Activated naive CD4-positive, alpha-beta T cell treated with anti-CD3 and anti-CD28 coated beads, Interleukin-2, amount 50 U/mL, for 72 hours (primary cell): ENCODE measurements at regions not wholly inside any gene's neighbourhood (a gene's known extent, or its start where the extent isn't known, plus 50 kb on each side); places are given as distances from the start of the nearest gene placed in this dataset.
A peak's percentile ranks its signal among the peaks of the same experiment; 100 is the strongest.

ENCODE experiments used
- ATAC-seq, 2 donors: fragments of 150-1000 bp; cut with Tn5 transposase; 2 replicates each; pipeline ENCODE4 v1.10.0; 2021; ENCODE audit warnings: mild to moderate bottlenecking in 2 of 2, moderate library complexity in 2 of 2
- DNase-seq, 2 donors: peaks; one replicate each; pipeline ENCODE4 v3.0.0; 2021 to 2022; ENCODE audit warnings: low spot score in 2 of 2
- H3K27ac Mint-ChIP-seq, 2 donors: one replicate each; pipeline ENCODE4 v1.8.0; 2022; ENCODE audit warnings: mild to moderate bottlenecking in 2 of 2, mixed read lengths in 2 of 2
- H3K36me3 Mint-ChIP-seq, 2 donors: one replicate each; pipeline ENCODE4 v1.8.0; 2022; ENCODE audit warnings: mixed read lengths in 2 of 2
- H3K9me3 Mint-ChIP-seq, 2 donors: one replicate each; pipeline ENCODE4 v1.8.0; 2022; ENCODE audit warnings: mixed read lengths in 2 of 2

DNA sequence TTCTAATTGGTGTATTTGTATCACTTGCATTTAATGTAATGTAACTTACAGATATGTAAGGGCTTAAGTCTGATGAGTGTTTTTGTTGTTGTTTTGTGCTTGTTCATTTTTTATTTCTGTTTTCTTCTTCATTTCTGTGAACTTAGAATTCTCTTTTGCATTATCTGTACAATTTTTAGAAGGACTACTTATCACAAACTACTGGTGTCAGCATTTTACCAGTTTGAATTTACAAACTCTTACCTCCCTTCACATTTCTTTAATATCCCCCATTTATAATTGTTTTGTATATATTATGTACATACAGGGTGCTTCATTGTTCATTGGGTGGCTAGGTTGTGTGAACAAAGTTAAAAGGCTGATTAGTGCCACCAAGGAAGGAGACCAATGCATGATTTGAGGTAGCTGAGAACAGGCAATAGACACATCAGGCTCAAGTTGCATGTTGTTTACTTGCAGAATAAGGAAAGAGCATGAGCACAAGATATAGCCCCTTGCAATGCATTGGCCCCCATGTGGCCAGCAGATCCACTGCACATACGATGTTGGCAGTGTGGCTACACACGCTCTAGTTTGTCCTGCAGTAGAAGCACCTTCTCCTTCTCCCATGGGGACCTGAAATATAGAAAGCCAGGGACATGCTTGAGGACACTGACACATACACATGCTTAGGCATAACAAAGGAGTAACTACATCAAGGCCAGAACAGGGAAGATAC, 198.2 kb downstream of the CD8B2 start:
- Mint-ChIP-seq H3K9me3 (peaks cover 11% of the 10 kb centered on the region in 2 donors), H3K36me3 (peaks cover 6 to 8% of the 10 kb centered on the region in 2 donors), H3K27ac (no peak overlapping the region)
- DNase-seq (no peak), ATAC-seq (no peak)

DNA sequence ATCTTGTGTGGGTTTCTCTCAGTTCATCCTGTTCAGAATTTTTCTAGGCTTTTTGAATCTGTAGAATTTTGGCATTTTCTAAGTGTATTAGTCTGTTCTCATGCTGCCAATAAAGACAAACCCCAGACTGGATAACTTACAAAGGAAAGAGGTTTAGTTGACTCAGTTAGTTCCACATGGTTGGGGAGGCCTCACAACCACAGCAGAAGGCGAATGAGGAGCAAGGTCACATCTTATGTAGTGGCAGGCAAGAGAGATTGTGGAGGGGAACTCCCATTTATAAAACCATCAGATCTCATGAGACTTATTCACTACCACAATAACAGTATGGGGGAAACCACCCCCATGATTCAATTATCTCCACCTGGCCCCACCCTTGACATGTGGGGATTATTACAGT, 199.2 kb downstream of the ST6GAL2 start:
- Mint-ChIP-seq H3K36me3 (peaks cover 6 to 8% of the 10 kb centered on the region in 2 donors), H3K9me3 (peaks cover 11 to 15% of the 10 kb centered on the region in 2 donors), H3K27ac (no peak overlapping the region)
- DNase-seq (no peak), ATAC-seq (no peak)

DNA sequence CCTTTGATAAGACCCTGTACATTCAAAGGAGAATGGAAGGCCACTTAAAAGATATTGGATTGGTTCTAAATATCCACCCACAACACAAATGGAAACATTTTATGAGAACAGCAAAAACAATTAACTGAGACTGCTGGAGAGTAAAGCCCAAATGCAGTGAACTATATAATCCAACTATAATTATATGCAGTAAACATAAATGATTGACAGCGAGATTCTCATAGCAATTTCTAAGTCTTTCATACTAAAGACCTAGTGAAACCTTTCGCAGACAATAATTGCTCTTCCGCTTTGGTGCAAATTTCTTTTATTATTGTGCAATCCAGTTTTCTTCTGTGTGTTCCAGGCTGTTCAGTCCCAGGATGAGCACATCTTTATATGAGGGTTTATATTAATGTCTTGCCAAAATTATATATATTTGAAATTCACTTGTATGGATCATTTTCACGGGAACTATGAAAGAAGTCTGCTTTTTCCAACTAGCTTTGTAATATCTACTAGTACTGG, 190.9 kb downstream of the ST6GAL2 start:
- H3K27ac Mint-ChIP-seq = peak overlapping the region in 1 of 2 donors; percentile 81
- DNase-seq (no peak), ATAC-seq (no peak)
- peaks cover 0 to 4% of the 10 kb centered on the region in 2 donors for H3K9me3 Mint-ChIP-seq
- no peaks in the 10 kb centered on the region for H3K36me3 Mint-ChIP-seq

DNA sequence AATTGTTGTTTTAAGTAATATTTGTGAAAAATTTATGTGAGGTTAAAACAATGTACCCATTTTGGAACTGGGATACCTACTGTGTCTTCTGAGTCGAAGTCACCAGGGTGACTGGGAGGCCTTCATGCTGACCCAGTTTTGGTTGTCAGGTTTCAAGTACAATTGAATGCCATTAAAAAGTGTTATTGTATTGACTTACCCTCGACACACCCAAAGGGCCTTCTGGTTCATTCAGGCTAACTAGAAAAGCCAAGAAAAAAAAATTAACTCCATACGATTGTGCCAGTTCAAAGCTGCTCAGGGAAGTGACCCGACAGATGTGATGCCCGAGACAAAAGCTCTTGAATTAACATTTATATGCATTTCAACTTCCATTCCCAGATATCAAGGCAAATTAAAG, 190.0 kb downstream of the ST6GAL2 start:
- Mint-ChIP-seq H3K36me3 (no peaks in the 10 kb centered on the region), H3K9me3 (peaks cover 0 to under 1% of the 10 kb centered on the region in 2 donors), H3K27ac (no peak overlapping the region)
- DNase-seq (no peak), ATAC-seq (no peak)

DNA sequence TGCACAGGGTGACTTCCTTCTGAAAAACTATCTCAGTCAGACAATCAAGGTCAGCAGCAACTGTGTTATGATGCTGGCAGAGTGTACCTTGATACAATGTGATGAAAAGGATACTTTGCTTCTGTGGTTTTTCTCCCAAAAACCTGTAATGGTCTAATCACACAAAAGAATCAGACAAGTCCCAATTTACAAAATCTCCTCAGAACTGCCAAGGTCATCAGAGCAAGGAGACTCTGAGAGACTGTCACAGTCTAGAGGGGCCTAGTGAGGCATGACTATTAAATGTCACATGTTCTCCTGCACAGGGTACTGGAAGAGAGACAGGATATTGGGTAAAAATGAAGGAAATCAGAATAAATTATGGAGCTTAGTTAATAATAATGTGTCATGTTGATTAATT, 185.4 kb downstream of the ST6GAL2 start:
- no peak for ATAC-seq
- Mint-ChIP-seq H3K9me3 (no peaks in the 10 kb centered on the region), H3K36me3 (no peaks in the 10 kb centered on the region), H3K27ac (no peak overlapping the region)
- DNase-seq = no peak

DNA sequence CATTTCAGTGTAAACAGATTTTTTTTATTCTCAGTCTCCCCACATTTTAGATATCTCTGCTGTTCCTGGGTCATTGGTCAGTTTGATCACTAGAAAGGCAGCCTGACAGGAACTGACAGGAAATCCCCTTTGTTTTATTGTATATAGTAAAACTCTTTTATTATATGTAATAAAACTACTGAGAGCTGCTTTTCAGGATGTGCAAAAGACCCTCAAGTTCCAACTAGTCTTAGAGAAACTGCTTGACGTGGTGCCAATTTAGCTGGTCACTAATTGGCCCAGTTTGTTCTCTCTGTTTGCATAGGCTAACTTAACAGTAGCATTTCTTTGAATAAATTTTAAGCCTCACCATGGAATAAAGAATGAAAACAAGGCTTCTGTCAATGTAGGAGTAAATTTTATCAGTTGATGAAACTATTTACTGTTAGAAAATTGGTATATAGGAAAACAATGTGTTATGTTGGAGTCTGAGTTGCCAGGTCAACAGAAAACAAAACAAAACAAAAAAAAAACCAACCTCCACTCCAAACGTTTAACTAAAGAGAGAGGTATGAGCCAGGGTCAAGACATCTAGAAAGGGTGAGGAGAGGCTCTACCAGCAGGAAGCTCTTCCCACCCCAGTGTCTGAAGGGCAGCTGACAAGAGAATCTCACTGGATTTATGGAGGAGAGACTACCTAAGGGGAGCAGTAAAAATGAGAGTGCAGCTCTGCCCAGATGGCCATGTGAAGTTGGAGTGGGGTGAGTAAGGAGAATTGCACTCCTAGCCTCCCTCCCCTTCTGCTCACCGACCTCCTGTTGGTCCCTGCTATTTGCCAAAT, 184.6 kb downstream of the ST6GAL2 start:
- no peak for ATAC-seq
- DNase-seq = no peak
- no peaks in the 10 kb centered on the region for H3K9me3 Mint-ChIP-seq
- no peak overlapping the region for H3K27ac Mint-ChIP-seq
- no peaks in the 10 kb centered on the region for H3K36me3 Mint-ChIP-seq

DNA sequence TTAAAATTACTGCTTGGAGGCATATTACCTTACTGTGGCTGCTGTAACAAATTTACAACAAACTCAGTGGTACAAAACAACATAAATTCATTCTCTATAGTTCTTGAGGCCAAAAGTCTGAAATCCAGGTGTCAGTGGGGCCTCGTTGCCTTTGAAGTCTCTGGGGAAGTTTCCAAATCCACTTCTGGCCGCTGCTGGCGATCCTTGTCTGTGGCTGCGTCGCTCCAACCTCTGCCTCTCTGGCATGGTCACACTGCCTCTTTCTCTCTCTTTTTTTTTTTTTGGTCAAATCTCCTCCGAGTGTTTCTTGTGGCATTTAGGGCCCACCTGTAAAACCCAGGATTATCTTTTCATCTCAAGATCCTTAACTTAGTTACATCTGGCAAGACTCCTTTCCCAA, 182.8 kb downstream of the ST6GAL2 start:
- DNase-seq (no peak), ATAC-seq (no peak)
- Mint-ChIP-seq H3K36me3 (no peaks in the 10 kb centered on the region), H3K27ac (no peak overlapping the region), H3K9me3 (no peaks in the 10 kb centered on the region)

DNA sequence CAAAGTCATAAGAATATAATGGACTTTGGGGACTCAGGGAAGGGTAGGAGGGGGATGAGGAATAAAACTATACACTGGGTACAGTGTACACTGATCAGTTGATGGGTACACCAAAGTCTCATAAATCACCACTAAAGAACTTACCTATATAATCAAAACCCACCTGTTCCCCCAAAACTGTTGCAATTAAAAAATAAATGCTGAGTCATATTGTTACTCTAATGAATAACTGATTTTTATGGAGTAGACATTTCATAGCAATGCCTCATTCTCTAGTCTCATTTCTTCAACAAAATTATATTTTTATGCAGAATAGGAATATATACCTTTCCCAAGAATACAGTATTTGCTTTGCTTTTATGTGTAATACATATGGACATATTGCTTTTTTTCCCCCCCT, 181.2 kb downstream of the ST6GAL2 start:
- H3K9me3 Mint-ChIP-seq = no peaks in the 10 kb centered on the region
- DNase-seq = no peak

DNA sequence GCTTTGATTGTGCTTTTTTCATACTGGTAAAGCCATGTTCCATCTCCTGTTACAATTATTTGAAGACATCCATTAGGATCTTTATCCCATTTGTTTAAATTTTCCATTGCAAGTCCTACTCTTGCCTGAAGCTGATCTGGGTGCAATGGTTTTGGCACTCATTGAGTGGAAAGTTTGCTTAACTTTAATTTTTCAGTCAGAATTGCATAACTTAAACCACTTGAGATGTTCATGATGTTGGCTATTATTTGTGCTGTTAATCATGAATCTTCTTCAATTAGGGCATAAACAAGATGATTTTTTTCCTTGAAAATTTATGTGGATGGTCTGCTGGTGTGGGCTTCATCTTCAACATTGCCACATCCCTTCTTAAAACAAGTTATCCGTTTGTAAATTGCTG, 180.1 kb downstream of the ST6GAL2 start:
- no peak overlapping the region for H3K27ac Mint-ChIP-seq
- no peaks in the 10 kb centered on the region for H3K36me3 Mint-ChIP-seq
- ATAC-seq = no peak
- DNase-seq = no peak
- H3K9me3 Mint-ChIP-seq = no peaks in the 10 kb centered on the region

More for the DNA sequence above, 181.2 kb downstream of the ST6GAL2 start:
- Mint-ChIP-seq H3K36me3 (no peaks in the 10 kb centered on the region), H3K27ac (no peak overlapping the region)
- no peak for ATAC-seq

DNA sequence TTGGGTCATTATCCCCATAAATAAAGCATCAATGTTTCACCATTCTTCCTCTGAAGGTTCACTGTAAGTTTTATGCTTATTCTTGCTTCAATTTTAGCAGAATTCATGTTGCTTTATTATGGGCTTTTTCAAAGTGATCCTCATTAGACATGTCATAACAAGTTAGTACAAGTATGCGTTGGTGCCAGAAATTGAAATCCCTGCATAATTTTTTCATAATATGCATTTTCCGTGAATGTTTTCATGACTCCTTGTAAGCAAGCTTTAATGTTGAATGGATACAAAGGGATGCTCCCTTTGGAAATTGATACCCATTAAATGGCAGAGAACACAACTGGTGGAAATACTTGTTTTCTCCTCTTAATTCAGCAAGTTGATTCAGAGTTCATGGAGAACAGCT, 179.7 kb downstream of the ST6GAL2 start:
- H3K27ac Mint-ChIP-seq = no peak overlapping the region

DNA sequence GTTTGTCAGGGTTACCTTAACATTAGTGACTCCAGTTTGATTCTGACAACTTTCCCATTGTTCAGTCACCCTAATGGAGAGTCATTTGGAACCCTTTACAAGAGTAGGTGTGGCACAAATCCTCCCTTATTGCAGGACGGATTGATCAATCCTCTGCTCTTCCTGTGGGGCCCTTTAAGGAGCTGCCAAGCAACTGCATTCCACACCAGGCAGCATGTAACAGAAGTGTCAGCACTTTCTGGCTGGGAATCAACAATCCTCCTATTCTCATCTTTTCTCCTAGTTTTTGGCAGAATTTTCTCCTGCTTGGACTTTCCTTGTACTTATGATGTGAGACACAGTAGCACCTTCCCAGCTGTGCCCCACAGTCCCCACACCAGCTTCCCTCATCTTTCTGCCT, 177.8 kb downstream of the ST6GAL2 start:
- H3K36me3 Mint-ChIP-seq = no peaks in the 10 kb centered on the region
- ATAC-seq (no peak), DNase-seq (no peak)
- H3K9me3 Mint-ChIP-seq = peaks cover 0 to 7% of the 10 kb centered on the region in 2 donors
- no peak overlapping the region for H3K27ac Mint-ChIP-seq

More for the DNA sequence above, 179.7 kb downstream of the ST6GAL2 start:
- DNase-seq (no peak), ATAC-seq (no peak)
- Mint-ChIP-seq H3K9me3 (no peaks in the 10 kb centered on the region), H3K36me3 (no peaks in the 10 kb centered on the region)

DNA sequence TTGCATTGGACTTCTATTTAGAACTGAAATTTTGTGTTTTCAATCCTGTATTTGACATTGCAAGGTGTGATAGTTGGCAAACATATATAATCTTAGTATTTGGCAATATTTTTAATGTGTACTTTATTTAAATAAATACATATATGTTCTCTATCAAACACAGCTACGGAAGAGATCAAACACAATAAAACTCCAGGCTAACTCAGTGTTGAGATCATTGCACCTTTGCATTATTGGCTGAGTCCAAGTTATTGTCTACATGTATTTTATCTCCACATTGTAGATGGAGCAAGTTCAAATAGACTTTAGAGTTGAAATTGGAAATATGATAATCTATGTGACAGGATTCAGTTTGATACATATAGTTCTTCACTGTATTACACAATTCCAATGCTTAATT, 176.7 kb downstream of the ST6GAL2 start:
- no peak for DNase-seq
- Mint-ChIP-seq H3K27ac (no peak overlapping the region), H3K36me3 (no peaks in the 10 kb centered on the region), H3K9me3 (peaks cover 0 to 7% of the 10 kb centered on the region in 2 donors)
- ATAC-seq = no peak

DNA sequence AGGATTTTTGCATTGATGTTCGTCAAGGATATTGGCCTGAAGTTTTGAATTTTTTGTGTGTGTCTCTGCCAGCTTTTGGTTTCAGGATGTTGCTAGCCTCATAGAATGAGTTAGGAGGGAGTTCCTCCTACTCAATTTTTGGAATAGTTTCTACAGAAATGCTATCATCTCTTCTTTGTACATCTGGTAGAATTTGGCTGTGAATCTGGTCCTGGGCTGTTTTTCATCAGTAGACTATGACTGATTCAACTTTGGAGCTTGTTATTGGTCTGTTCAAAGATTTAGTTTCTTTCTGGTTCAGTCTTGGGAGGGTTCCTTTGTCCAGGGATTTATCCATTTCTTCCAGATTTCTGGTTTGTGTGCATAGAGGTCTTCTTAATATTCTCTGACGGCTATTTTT, 166.7 kb downstream of the ST6GAL2 start:
- peaks cover 0 to 5% of the 10 kb centered on the region in 2 donors for H3K36me3 Mint-ChIP-seq
- H3K9me3 Mint-ChIP-seq = peaks cover 0 to 12% of the 10 kb centered on the region in 2 donors
- H3K27ac Mint-ChIP-seq = no peak overlapping the region
- ATAC-seq (no peak), DNase-seq (no peak)

DNA sequence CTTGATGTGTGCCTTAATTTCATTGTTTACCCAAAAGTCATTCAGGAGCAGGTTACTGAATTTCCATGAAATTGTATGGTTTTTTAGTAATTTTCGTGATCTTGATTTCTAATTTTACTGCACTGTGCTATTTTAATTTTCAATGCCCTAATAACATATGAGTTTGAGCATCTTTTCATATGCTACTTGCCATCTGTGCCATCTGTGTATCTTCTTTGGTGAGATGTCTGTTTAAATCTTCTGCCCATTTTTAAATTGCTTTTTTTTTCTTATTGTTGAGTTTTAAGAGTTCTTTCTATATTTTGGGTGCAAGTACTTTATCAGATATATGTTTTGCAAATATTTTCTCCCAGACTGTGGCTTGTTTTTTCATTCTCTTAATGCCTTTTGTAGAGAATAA, 165.9 kb downstream of the ST6GAL2 start:
- H3K36me3 Mint-ChIP-seq = peaks cover 0 to 5% of the 10 kb centered on the region in 2 donors
- ATAC-seq = no peak
- H3K9me3 Mint-ChIP-seq = peaks cover 0 to 12% of the 10 kb centered on the region in 2 donors

DNA sequence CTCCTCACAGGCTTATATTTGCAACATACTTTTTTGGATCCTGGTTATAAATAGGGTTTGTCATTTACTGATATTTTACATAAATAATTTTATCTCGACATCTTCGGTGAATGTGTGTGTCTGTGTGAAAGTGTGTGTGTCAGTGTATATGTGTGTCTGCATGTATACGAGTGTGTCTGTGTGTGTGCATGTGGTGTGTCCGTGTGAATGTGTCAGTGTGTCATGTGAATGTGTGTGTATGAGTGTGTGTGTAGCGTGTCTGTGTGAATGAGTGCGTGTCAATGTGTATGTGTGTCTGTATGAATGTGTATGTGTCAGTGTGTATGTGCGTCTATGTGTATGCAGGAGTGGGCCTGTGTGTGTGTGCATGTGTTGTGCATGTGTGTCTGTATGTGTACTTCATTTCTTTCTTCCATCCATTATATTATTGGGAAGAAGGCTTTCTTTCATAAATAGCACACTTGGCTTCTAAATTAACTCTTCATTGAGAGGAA, 161.6 kb downstream of the ST6GAL2 start:
- Mint-ChIP-seq H3K36me3 (no peaks in the 10 kb centered on the region), H3K9me3 (peaks cover 0 to 7% of the 10 kb centered on the region in 2 donors), H3K27ac (no peak overlapping the region)
- no peak for DNase-seq
- no peak for ATAC-seq

More for the DNA sequence above, 165.9 kb downstream of the ST6GAL2 start:
- H3K27ac Mint-ChIP-seq = no peak overlapping the region
- no peak for DNase-seq

DNA sequence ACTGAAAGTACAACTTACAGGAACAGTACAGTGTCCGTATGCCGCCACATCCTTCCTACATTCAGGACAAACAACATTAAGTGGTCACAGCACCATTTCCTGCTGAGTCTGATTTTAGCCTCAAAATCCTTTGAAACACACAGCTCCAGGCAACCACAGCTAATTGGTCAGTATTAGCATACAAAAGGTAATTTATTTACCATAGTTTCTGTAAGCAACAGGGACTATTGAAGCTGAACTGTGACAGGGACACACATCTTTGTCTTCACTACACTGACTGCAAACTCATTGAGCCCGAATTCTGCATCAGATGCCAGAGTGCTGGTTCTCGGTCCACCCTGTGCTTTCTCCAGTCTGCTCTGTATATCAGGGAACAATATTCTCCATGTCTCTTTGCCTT, 151.8 kb downstream of the ST6GAL2 start:
- no peak for DNase-seq
- Mint-ChIP-seq H3K9me3 (peaks cover 0 to 18% of the 10 kb centered on the region in 2 donors), H3K36me3 (no peaks in the 10 kb centered on the region), H3K27ac (no peak overlapping the region)
- no peak for ATAC-seq

DNA sequence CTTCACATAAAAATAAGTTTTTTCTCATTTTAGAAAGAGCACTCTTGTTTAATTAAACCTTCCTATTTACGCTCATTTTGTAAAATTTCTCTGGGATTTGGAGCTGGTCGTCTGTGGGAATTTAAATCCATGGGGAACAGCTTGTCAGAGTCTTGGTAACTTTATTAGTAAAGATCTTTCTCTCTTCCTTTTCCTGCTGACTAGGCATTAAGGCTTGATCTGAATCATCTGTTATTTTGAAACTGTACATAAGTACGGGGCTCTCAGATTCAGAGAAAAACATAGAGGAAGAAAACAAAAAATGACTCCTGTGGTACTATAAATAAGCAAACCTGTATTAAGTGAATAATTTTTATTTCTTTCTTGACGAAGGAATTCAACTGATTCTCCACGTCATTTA, 150.2 kb downstream of the ST6GAL2 start:
- Mint-ChIP-seq H3K9me3 (peaks cover 0 to 22% of the 10 kb centered on the region in 2 donors), H3K27ac (no peak overlapping the region), H3K36me3 (no peaks in the 10 kb centered on the region)
- no peak for DNase-seq
- ATAC-seq = no peak
